Activated T-helper 1 cell treated with anti-CD3 and anti-CD28 coated beads, Interleukin-12 subunit alpha, Interleukin-12 subunit beta, Interleukin-2, Interleukin-4 antibody, amounts not matched to agents 30 ng/mL and 10 ng/mL and 1 ng/mL, durations not matched to agents 14 hours and 24 hours and 36 hours (primary cell): ENCODE measurements at regions not wholly inside any gene's neighbourhood (a gene's known extent, or its start where the extent isn't known, plus 50 kb on each side); places are given as distances from the start of the nearest gene placed in this dataset.

Experiments used
- DNase-seq: peaks from one replicate; pipeline ENCODE4 v3.0.0; 2021; ENCODE audit warnings: low spot score
- H3K27ac Mint-ChIP-seq: one replicate; pipeline ENCODE4 v1.8.0; 2021; ENCODE audit warnings: mild to moderate bottlenecking, mixed read lengths
- H3K27me3 Mint-ChIP-seq: one replicate; pipeline ENCODE4 v1.8.0; 2022; ENCODE audit warnings: mild to moderate bottlenecking, moderate library complexity, mixed read lengths; ENCODE audit not compliant: insufficient read depth
- H3K36me3 Mint-ChIP-seq: one replicate; pipeline ENCODE4 v1.8.0; 2021; ENCODE audit warnings: low read depth, mixed read lengths
- H3K4me1 Mint-ChIP-seq: one replicate; pipeline ENCODE4 v1.8.0; 2021; ENCODE audit warnings: low read depth, mixed read lengths
- H3K4me3 Mint-ChIP-seq: one replicate; pipeline ENCODE4 v1.8.0; 2021; ENCODE audit warnings: mild to moderate bottlenecking, moderate library complexity, mixed read lengths
- H3K9me3 Mint-ChIP-seq: one replicate; pipeline ENCODE4 v1.8.0; 2021; ENCODE audit warnings: mixed read lengths
- intact Hi-C: fragments of 100-400 bp; cut with micrococcal nuclease; formaldehyde crosslinking; loops from one replicate; pipeline ENCODE4 v1.15.1; 2024

- H3K4me1 Mint-ChIP-seq = no peaks in the 10 kb centered on the region
- intact Hi-C loops = no loop called here
- H3K4me3 Mint-ChIP-seq = no peak overlapping the region
- H3K9me3 Mint-ChIP-seq = no peaks in the 10 kb centered on the region
- DNase-seq = no peak
- no peaks in the 10 kb centered on the region for H3K36me3 Mint-ChIP-seq
- H3K27ac Mint-ChIP-seq = no peak overlapping the region
- H3K27me3 Mint-ChIP-seq = no peaks in the 10 kb centered on the region
Measured at GRCh38 chr3:74491874-74492273, 122.6 kb downstream of the CNTN3 start.

- no peak for DNase-seq
- Mint-ChIP-seq H3K27me3 (no peaks in the 10 kb centered on the region), H3K4me1 (no peaks in the 10 kb centered on the region), H3K4me3 (no peak overlapping the region), H3K27ac (no peak overlapping the region), H3K9me3 (no peaks in the 10 kb centered on the region), H3K36me3 (no peaks in the 10 kb centered on the region)
- intact Hi-C loops = no loop called here
Measured at GRCh38 chr3:74489050-74489792, 125.2 kb downstream of the CNTN3 start.

- intact Hi-C loops = no loop called here
- Mint-ChIP-seq H3K36me3 (no peaks in the 10 kb centered on the region), H3K27me3 (no peaks in the 10 kb centered on the region), H3K27ac (no peak overlapping the region), H3K9me3 (no peaks in the 10 kb centered on the region), H3K4me1 (no peaks in the 10 kb centered on the region), H3K4me3 (no peak overlapping the region)
- no peak for DNase-seq
Measured at GRCh38 chr3:74479915-74480314, 134.5 kb downstream of the CNTN3 start.

DNA sequence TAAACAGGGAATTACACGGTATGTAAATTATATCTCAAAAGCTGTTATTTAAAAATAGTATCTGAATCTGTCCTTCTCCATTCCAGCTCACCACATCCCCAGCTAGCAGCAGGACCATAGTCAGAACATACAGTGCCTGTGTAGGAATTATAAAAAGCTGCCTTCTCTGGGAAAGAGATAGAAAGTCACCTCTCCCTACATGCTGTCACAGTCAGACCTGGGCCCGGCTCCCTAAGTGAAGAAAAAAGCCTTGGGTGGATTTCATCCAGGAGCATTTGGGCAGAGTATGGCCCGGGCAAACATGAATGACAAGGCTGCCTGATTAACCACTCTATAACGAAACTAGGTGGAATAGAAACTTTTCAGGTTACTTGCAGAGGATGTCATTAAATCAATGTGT, 144.1 kb downstream of the CNTN3 start:
- no peaks in the 10 kb centered on the region for H3K36me3 Mint-ChIP-seq
- no peak for DNase-seq
- intact Hi-C loops = no loop called here
- H3K9me3 Mint-ChIP-seq = peaks cover 17% of the 10 kb centered on the region
- no peak overlapping the region for H3K27ac Mint-ChIP-seq
- no peak overlapping the region for H3K4me3 Mint-ChIP-seq
- no peaks in the 10 kb centered on the region for H3K4me1 Mint-ChIP-seq
- H3K27me3 Mint-ChIP-seq = no peaks in the 10 kb centered on the region

DNA sequence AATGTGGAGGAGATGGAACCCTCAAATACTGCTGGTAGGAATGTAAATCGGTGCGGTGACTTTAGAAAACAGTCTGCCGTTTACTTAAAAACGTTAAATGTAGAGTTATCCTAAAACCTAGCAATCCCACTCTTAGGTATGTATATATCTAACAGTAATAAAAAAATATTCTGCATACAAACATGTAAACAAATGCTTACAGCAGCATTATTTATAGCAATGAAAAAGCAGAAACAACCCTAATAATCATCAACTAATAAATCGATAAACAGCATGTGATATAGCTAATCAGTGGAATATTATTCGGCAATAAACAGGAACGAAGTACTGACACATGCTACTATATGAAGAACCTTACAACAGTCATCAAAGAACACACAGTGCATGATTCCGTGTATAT, 144.7 kb downstream of the CNTN3 start:
- intact Hi-C loops = no loop called here
- DNase-seq = no peak
- Mint-ChIP-seq H3K4me3 (no peak overlapping the region), H3K36me3 (no peaks in the 10 kb centered on the region), H3K27ac (no peak overlapping the region), H3K27me3 (no peaks in the 10 kb centered on the region), H3K4me1 (no peaks in the 10 kb centered on the region), H3K9me3 (peaks cover 17% of the 10 kb centered on the region)

GRCh38 chr3:74469151-74469550, 145.3 kb downstream of the CNTN3 start:
- Mint-ChIP-seq H3K27ac (no peak overlapping the region), H3K4me3 (no peak overlapping the region), H3K9me3 (peaks cover 17% of the 10 kb centered on the region), H3K4me1 (no peaks in the 10 kb centered on the region), H3K27me3 (no peaks in the 10 kb centered on the region), H3K36me3 (no peaks in the 10 kb centered on the region)
- intact Hi-C loops = no loop called here
- DNase-seq = no peak

GRCh38 chr3:74465715-74466410, 148.6 kb downstream of the CNTN3 start:
- Mint-ChIP-seq H3K9me3 (peaks cover 14% of the 10 kb centered on the region), H3K36me3 (no peaks in the 10 kb centered on the region), H3K4me1 (no peaks in the 10 kb centered on the region), H3K27me3 (no peaks in the 10 kb centered on the region), H3K4me3 (no peak overlapping the region), H3K27ac (no peak overlapping the region)
- intact Hi-C loops = no loop called here
- DNase-seq = no peak

- Mint-ChIP-seq H3K27me3 (no peaks in the 10 kb centered on the region), H3K4me3 (no peak overlapping the region), H3K9me3 (peaks cover 14% of the 10 kb centered on the region), H3K4me1 (no peaks in the 10 kb centered on the region), H3K36me3 (no peaks in the 10 kb centered on the region), H3K27ac (no peak overlapping the region)
- no peak for DNase-seq
- intact Hi-C loops = no loop called here
Measured at GRCh38 chr3:74463515-74463914, 150.9 kb downstream of the CNTN3 start.

GRCh38 chr3:74456166-74456565, 158.3 kb downstream of the CNTN3 start:
- no peaks in the 10 kb centered on the region for H3K4me1 Mint-ChIP-seq
- H3K4me3 Mint-ChIP-seq = no peak overlapping the region
- H3K36me3 Mint-ChIP-seq = no peaks in the 10 kb centered on the region
- intact Hi-C loops = no loop called here
- H3K27me3 Mint-ChIP-seq = no peaks in the 10 kb centered on the region
- DNase-seq = no peak
- peaks cover 4% of the 10 kb centered on the region for H3K9me3 Mint-ChIP-seq
- no peak overlapping the region for H3K27ac Mint-ChIP-seq

DNA sequence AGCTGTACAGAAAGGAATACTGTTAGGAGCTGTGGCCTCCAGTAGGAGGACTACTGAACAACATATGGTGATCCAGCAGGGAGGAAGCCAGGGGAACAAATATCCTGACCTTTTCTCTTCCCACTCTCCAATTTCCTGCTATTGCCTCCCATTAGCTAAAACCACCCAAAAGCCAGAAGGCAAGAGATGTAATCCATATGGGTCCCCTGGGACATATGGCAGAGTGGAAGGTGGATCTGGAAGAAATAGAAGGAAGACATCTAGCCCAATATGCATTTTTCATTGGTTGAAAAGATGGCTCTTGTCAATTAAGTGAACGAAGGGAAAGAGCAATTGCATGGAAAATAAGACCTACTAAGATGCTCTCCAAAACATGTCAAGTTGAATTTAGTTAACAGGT, 167.2 kb downstream of the CNTN3 start:
- Mint-ChIP-seq H3K4me3 (no peak overlapping the region), H3K27ac (no peak overlapping the region), H3K9me3 (peaks cover 4% of the 10 kb centered on the region), H3K27me3 (no peaks in the 10 kb centered on the region), H3K4me1 (no peaks in the 10 kb centered on the region), H3K36me3 (no peaks in the 10 kb centered on the region)
- no peak for DNase-seq
- intact Hi-C loops = no loop called here

GRCh38 chr3:74445541-74445940, 168.9 kb downstream of the CNTN3 start:
- intact Hi-C loops = no loop called here
- H3K36me3 Mint-ChIP-seq = no peaks in the 10 kb centered on the region
- no peaks in the 10 kb centered on the region for H3K27me3 Mint-ChIP-seq

DNA sequence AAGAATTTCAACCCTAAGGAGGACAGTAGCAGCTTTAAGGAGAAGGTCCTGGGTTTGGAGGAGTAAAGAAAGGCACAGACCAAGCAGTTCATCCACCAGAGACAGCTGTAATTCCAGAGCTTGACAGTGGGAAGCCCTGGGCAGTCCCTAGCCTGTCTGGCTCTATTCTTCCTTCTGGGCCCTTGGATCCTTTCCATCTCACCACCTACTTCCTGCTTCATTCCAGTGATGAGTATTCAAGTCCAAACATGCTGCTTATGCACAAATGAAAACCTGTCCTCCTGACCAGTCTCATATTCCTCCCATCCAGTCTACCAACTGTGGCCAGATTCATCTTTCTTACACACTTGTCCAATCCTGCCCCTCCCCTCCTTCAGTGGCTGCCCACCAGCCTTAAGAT, 171.4 kb downstream of the CNTN3 start:
- DNase-seq = no peak
- intact Hi-C loops = no loop called here
- peaks cover 4% of the 10 kb centered on the region for H3K9me3 Mint-ChIP-seq
- no peaks in the 10 kb centered on the region for H3K4me1 Mint-ChIP-seq
- no peaks in the 10 kb centered on the region for H3K36me3 Mint-ChIP-seq
- H3K27me3 Mint-ChIP-seq = no peaks in the 10 kb centered on the region
- no peak overlapping the region for H3K27ac Mint-ChIP-seq
- H3K4me3 Mint-ChIP-seq = no peak overlapping the region

More at GRCh38 chr3:74445541-74445940, 168.9 kb downstream of the CNTN3 start:
- Mint-ChIP-seq H3K9me3 (peaks cover 4% of the 10 kb centered on the region), H3K4me1 (no peaks in the 10 kb centered on the region), H3K27ac (no peak overlapping the region), H3K4me3 (no peak overlapping the region)
- DNase-seq = no peak

DNA sequence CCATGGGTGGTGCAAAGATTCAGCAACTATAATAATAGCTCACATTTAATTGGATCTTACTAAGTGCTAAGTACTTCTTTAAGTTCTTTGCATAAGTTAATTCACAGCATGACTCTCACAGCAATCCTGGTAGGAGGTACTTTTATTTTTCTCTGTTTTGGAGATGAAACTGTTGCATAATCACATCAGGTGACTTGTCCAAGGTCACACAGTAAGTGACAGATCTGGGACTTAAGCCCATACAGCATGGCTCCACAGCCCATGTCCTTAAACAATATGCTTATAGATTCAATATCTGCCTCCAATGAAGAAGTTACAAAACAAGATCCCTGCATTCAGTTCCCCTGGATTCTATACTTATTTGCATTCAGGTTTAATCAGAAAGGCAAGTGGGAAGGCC, 171.8 kb downstream of the CNTN3 start:
- no peaks in the 10 kb centered on the region for H3K4me1 Mint-ChIP-seq
- H3K4me3 Mint-ChIP-seq = no peak overlapping the region
- H3K27me3 Mint-ChIP-seq = no peaks in the 10 kb centered on the region
- H3K9me3 Mint-ChIP-seq = peaks cover 4% of the 10 kb centered on the region
- no peaks in the 10 kb centered on the region for H3K36me3 Mint-ChIP-seq
- no peak for DNase-seq
- H3K27ac Mint-ChIP-seq = no peak overlapping the region
- intact Hi-C loops = no loop called here
